Skeletal muscle tissue (tissue), 3 donors: ENCODE measurements at regions not wholly inside any gene's neighbourhood (a gene's known extent, or its start where the extent isn't known, plus 50 kb on each side); places are given as distances from the start of the nearest gene placed in this dataset.

ENCODE experiments used
- H3K27ac ChIP-seq: one replicate; pipeline ENCODE4 v1.7.0; 2013; ENCODE audit warnings: mild to moderate bottlenecking, low read depth, low read length, inconsistent platforms
- H3K27me3 ChIP-seq, 3 donors: one replicate each; pipeline ENCODE4 v1.7.0; 2013; ENCODE audit warnings: low read length in 3 of 3; ENCODE audit not compliant: control insufficient read depth in 3 of 3, insufficient read depth in 3 of 3
- H3K36me3 ChIP-seq, 3 donors: one replicate each; pipeline ENCODE4 v1.7.0; 2013; ENCODE audit warnings: low read length in 3 of 3; ENCODE audit not compliant: control insufficient read depth in 3 of 3, insufficient read depth in 3 of 3
- H3K4me1 ChIP-seq, 3 donors: one replicate each; pipeline ENCODE4 v1.7.0; 2013; ENCODE audit warnings: low read length in 3 of 3, mild to moderate bottlenecking in 3 of 3; ENCODE audit not compliant: control insufficient read depth in 3 of 3, insufficient read depth in 3 of 3
- H3K4me3 ChIP-seq, 3 donors: one replicate each; pipeline ENCODE4 v1.7.0; 2013; ENCODE audit warnings: low read length in 3 of 3
- H3K9ac ChIP-seq, 3 donors: one replicate each; pipeline ENCODE4 v1.7.0; 2013; ENCODE audit warnings: low read length in 3 of 3, mild to moderate bottlenecking in 3 of 3, moderate library complexity in 2 of 3, low read depth in 1 of 3
- H3K9me3 ChIP-seq, 3 donors: one replicate each; pipeline ENCODE4 v1.7.0; 2013; ENCODE audit warnings: low read length in 3 of 3; ENCODE audit not compliant: control insufficient read depth in 3 of 3
- donor health status: Osteomylitis.

DNA sequence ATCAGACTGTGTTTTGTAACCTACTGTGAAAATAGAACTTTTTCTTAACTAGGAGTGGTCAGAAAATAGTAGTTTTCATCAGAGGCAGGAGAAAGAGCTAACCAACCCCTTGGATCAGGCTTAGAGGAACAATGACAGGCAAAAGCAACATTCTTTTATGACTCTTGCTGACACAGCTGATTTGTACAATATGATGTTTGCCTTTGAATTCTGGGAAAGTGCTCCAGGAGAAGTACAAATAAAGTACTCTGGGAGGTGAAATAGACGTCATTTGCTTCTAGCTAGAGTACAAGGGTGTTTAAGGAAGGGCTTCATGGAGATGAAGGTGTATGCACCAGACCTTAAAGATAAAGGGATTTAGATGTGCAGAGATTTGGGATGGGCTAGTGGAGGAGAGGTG, 75.1 kb upstream of the KIAA1217 start:
- Histone ChIP-seq H3K9me3 (no peaks in the 10 kb centered on the region), H3K36me3 (no peaks in the 10 kb centered on the region), H3K4me1 (peaks cover 0 to under 1% (median 0%) of the 10 kb centered on the region in 3 donors), H3K4me3 (no peak overlapping the region), H3K27me3 (no peaks in the 10 kb centered on the region), H3K9ac (no peak overlapping the region), H3K27ac (no peak overlapping the region)

DNA sequence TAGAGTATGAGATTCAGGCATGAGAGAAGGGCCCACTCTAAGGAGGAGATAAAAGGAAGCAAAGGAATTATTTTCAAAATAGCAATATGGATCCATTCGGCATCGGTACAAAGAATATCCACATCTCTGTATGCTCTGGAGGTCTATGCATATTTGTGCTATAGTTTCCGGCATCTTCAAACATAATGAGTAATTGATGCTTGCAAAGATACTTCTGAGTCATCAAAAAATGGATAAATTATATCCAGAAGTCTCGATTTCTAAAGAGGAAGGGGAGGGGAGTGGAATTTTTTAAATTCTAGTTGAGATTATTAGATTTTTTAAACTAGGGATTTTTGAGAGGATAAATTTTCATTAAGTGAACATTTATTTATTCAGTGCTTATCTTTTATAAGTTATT, 72.9 kb upstream of the KIAA1217 start:
- H3K27me3 ChIP-seq, result no peaks in the 10 kb centered on the region
- no peaks in the 10 kb centered on the region for H3K36me3 ChIP-seq
- H3K9me3 ChIP-seq, result peaks cover 0 to 6% (median 3%) of the 10 kb centered on the region in 3 donors
- no peak overlapping the region for H3K27ac ChIP-seq
- H3K4me3 ChIP-seq, result no peak overlapping the region
- no peaks in the 10 kb centered on the region for H3K4me1 ChIP-seq
- H3K9ac ChIP-seq, result no peak overlapping the region

DNA sequence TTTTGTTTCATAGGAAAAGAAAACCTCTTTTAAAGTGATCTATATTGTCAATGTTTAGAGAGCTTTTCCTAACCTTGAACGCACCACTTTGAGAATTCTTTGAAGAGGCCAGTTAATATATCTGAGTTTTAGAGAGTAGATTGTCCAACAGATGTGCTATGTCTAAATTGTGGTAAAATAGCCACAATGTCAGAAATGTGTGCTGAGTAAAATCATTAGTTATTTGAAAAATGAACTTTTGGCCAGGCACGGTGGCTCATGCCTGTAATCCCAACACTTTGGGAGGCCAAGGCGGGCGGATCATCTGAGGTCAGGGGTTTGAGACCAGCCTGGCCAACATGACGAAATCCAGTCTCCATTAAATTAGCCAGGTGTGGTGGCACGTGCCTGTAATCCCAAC, 61.6 kb upstream of the KIAA1217 start:
- H3K27me3 ChIP-seq, result no peaks in the 10 kb centered on the region

DNA sequence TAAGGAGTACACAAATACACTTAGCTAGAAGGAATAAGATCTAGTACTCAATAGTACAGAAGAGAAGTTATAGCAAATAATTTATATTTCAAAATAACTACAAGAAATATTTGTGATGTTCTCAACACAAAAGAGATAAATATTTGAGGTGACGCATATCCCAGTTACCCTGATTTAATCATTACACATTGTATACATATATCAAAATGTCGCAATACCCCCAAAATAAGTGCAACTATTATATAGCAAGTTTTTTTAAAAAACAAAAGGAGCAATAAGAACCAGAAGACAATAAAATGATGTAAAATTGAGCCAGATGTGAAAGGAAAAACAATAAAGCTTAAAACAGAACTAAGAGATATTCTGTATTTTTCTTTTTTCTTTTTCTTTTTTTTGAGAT, 59.3 kb upstream of the KIAA1217 start:
- Histone ChIP-seq H3K36me3 (no peaks in the 10 kb centered on the region), H3K27ac (no peak overlapping the region), H3K4me3 (no peak overlapping the region), H3K4me1 (peaks cover 0 to 3% (median 0%) of the 10 kb centered on the region in 3 donors), H3K9me3 (no peaks in the 10 kb centered on the region), H3K9ac (no peak overlapping the region), H3K27me3 (no peaks in the 10 kb centered on the region)

More for the DNA sequence above, 61.6 kb upstream of the KIAA1217 start:
- Histone ChIP-seq H3K27ac (no peak overlapping the region), H3K9ac (no peak overlapping the region), H3K36me3 (no peaks in the 10 kb centered on the region), H3K9me3 (no peaks in the 10 kb centered on the region), H3K4me3 (no peak overlapping the region), H3K4me1 (peaks cover 0 to 7% (median 4%) of the 10 kb centered on the region in 3 donors)

DNA sequence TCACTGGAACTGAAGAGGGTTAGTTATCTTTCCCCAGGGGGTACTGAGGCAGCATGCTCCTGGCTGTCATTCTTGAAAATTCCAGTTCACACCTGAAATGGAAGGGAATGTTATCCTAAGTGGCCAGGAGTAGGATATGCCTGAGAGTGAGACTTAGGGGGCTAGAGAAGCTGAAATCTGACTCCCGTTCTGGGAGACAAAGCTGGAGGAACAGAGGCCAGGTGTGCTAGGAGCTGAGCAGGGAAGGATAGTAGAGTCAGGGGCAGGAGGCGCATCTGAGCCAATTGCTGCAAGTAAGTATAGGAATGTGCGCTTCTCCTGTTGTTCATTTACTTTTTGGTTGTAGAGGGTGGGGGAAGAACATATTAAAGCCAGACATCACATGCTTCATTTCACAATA, 58.1 kb upstream of the KIAA1217 start:
- Histone ChIP-seq H3K36me3 (no peaks in the 10 kb centered on the region), H3K27ac (no peak overlapping the region), H3K9me3 (no peaks in the 10 kb centered on the region), H3K9ac (no peak overlapping the region), H3K4me3 (no peak overlapping the region), H3K27me3 (no peaks in the 10 kb centered on the region), H3K4me1 (no peaks in the 10 kb centered on the region)

DNA sequence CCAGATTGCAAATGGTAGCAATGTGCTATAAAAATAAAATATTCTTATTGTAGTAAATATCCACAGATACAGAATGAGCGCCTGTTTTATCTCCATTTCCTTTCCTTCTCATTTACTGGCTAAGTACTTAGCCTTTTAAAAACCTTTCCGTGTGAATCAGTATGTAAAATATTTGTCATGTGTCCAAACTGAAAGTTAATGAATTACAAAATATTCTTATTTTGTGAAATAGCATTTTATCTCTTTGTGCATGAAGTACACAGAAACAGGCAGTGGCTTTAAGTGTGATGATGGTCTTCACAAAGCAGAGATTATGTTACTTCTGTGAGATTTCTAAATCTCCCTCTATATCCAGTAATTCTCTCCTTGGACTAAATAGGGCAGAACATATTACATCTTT, 56.7 kb upstream of the KIAA1217 start:
- H3K4me1 ChIP-seq, result no peaks in the 10 kb centered on the region
- no peak overlapping the region for H3K27ac ChIP-seq
- H3K9ac ChIP-seq, result no peak overlapping the region
- H3K4me3 ChIP-seq, result no peak overlapping the region
- H3K9me3 ChIP-seq, result peaks cover 0 to 3% (median 0%) of the 10 kb centered on the region in 3 donors
- H3K27me3 ChIP-seq, result no peaks in the 10 kb centered on the region
- H3K36me3 ChIP-seq, result no peaks in the 10 kb centered on the region

DNA sequence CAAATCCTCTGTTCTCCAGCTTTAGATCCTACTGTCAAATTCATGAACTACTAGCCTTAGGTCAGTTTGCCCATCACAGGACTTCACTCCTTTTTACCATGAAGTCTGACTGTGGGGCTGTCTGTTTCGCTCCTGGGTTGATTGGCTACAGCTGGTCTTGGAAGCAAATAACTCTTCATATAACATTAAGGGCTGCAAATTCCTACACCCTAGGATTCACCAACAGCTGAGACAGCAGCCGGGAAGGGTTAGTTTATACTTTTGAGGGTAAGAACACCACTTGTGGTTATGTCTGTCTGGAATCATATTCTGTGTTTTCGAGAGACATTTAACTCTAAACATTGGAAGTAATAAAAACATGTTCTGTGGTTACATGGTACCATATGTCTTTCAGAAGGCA, 55.9 kb upstream of the KIAA1217 start:
- Histone ChIP-seq H3K9ac (no peak overlapping the region), H3K27ac (no peak overlapping the region), H3K36me3 (no peaks in the 10 kb centered on the region), H3K4me1 (no peaks in the 10 kb centered on the region), H3K9me3 (peaks cover 0 to 3% (median 0%) of the 10 kb centered on the region in 3 donors), H3K4me3 (no peak overlapping the region), H3K27me3 (no peaks in the 10 kb centered on the region)

DNA sequence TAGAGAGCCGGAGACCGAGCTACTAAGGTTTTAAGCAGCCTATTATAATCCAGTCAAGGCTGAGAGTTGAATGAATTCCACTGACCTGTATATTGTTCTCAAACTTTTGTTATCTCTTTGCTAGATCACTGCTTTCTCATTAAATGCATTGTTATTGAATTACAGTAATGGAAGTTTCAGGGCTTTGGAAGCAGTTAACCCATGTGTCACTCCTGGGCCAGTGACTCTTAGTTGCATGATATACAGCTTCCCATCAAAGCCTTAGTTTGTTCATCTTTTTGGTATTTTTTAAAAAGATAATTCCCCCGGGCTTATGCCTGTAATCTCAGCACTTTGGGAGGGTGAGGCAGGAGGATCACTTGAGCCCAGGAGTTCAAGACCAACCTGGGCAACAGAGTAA, 55.4 kb upstream of the KIAA1217 start:
- no peak overlapping the region for H3K27ac ChIP-seq
- no peaks in the 10 kb centered on the region for H3K36me3 ChIP-seq
- no peak overlapping the region for H3K9ac ChIP-seq
- peaks cover 0 to 3% (median 0%) of the 10 kb centered on the region in 3 donors for H3K9me3 ChIP-seq
- no peak overlapping the region for H3K4me3 ChIP-seq
- H3K4me1 ChIP-seq, result no peaks in the 10 kb centered on the region
- no peaks in the 10 kb centered on the region for H3K27me3 ChIP-seq

DNA sequence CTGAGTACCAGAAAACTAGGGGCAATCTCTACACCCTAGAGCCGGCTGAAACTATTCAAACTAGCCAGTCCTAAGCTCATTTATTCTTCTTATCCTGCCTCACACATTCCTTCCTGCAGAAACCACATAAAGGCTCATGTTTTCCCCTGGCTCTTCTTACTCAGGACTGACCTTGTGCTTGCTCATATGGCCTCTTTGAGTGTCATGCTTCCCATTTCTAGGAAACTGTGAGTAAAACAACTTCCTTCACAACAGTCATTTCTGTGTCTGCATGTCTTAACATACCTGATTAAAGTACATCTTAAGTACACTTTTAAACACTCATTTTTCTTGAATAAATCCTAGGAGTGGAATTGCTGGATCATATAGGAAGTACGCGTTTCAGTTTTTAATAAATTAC, 52.3 kb upstream of the KIAA1217 start:
- Histone ChIP-seq H3K4me3 (no peak overlapping the region), H3K9me3 (peaks cover 0 to 3% (median 0%) of the 10 kb centered on the region in 3 donors), H3K4me1 (no peaks in the 10 kb centered on the region), H3K27ac (no peak overlapping the region), H3K9ac (no peak overlapping the region), H3K27me3 (no peaks in the 10 kb centered on the region), H3K36me3 (no peaks in the 10 kb centered on the region)

DNA sequence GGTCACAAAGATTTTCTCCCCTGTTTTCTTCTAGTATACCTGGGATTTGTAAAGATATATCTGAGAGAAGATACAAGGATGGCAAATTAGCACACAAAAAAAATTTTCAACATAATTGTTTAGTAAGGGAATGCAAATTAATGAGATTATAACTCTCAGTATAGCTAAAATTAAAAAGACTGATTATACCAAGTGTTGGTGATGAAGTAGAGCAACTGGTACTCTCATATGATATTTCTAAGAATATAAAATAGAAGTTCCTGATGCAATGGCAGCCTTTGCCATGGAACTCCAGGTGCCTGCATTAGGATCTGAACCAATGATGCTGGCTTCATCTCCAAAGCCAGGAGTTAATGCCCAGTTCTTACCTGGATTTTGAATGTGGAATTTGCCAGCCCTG, 51.4 kb upstream of the KIAA1217 start:
- Histone ChIP-seq H3K9ac (no peak overlapping the region), H3K4me3 (no peak overlapping the region), H3K27me3 (no peaks in the 10 kb centered on the region), H3K36me3 (no peaks in the 10 kb centered on the region), H3K9me3 (peaks cover 0 to 3% (median 0%) of the 10 kb centered on the region in 3 donors), H3K4me1 (no peaks in the 10 kb centered on the region), H3K27ac (no peak overlapping the region)
